Liver (tissue), 8 donors: ENCODE measurements at regions not wholly inside any gene's neighbourhood (a gene's known extent, or its start where the extent isn't known, plus 50 kb on each side); places are given as distances from the start of the nearest gene placed in this dataset.

ENCODE experiments used
- DNase-seq: peaks from one replicate; pipeline ENCODE4 v3.0.0-alpha.2; 2017; ENCODE audit warnings: low spot score
- H3K27ac ChIP-seq, 2 donors: one replicate each; pipeline ENCODE4 v1.7.0; 2013; ENCODE audit warnings: inconsistent platforms in 2 of 2, low read length in 2 of 2, control low read depth in 1 of 2, low read depth in 1 of 2, mild to moderate bottlenecking in 1 of 2
- H3K27me3 ChIP-seq, 4 donors: one replicate each; pipeline versions ENCODE4 v1.6.1 to v1.7.0; 2013; ENCODE audit warnings: low read length in 3 of 4, inconsistent platforms in 1 of 4, mild to moderate bottlenecking in 1 of 4, moderate library complexity in 1 of 4; ENCODE audit not compliant: control insufficient read depth in 4 of 4, insufficient read depth in 4 of 4
- H3K36me3 ChIP-seq, 4 donors: one replicate each; pipeline versions ENCODE4 v1.6.1 to v1.7.0; 2013; ENCODE audit warnings: low read length in 3 of 4, mild to moderate bottlenecking in 3 of 4, low read depth in 1 of 4, moderate library complexity in 1 of 4; ENCODE audit not compliant: control insufficient read depth in 4 of 4, insufficient read depth in 3 of 4
- H3K4me1 ChIP-seq, 4 donors: one replicate each; pipeline versions ENCODE4 v1.6.1 to v1.7.0; 2013; ENCODE audit warnings: low read length in 3 of 4, mild to moderate bottlenecking in 3 of 4, moderate library complexity in 1 of 4; ENCODE audit not compliant: control insufficient read depth in 4 of 4, insufficient read depth in 4 of 4
- H3K4me3 ChIP-seq, 3 donors: one replicate each; pipeline versions ENCODE4 v1.6.1 to v1.7.0; 2013; ENCODE audit warnings: low read length in 3 of 3, control low read depth in 1 of 3, low read depth in 1 of 3, mild to moderate bottlenecking in 1 of 3
- H3K9ac ChIP-seq, 2 donors: one replicate each; pipeline ENCODE4 v1.7.0; 2013; ENCODE audit warnings: low read length in 2 of 2, mild to moderate bottlenecking in 2 of 2, moderate library complexity in 2 of 2, control low read depth in 1 of 2, low read depth in 1 of 2
- H3K9me3 ChIP-seq, 4 donors: one replicate each; pipeline versions ENCODE4 v1.6.1 to v1.7.0; 2013; ENCODE audit warnings: low read length in 3 of 4; ENCODE audit not compliant: control insufficient read depth in 4 of 4
- CTCF ChIP-seq: fragments of 150-350 bp; IDR thresholded peaks from 2 replicates; pipeline ENCODE4 v1.5.1; 2017; ENCODE audit warnings: improper control_type of control experiment, low read depth, low read length; ENCODE audit not compliant: missing input control
- EGR1 ChIP-seq, 2 donors: IDR thresholded peaks; 2 replicates each; pipeline ENCODE4 v1.6.1; 2016 to 2018; ENCODE audit warnings: antibody characterized with exemption in 2 of 2, low read depth in 2 of 2
- FOXA1 ChIP-seq: IDR thresholded peaks from 2 replicates; pipeline ENCODE4 v1.6.1; 2016; ENCODE audit warnings: antibody characterized with exemption
- FOXA2 ChIP-seq: IDR thresholded peaks from 2 replicates; pipeline ENCODE4 v1.6.1; 2016; ENCODE audit warnings: antibody characterized with exemption
- GABPA ChIP-seq, 2 donors: IDR thresholded peaks in 1 of 2; conservative IDR thresholded peaks in 1 of 2; 2 replicates each; pipeline ENCODE4 v1.6.1; 2016; ENCODE audit warnings: antibody characterized with exemption in 2 of 2, mild to moderate bottlenecking in 1 of 2, moderate library complexity in 1 of 2
- HNF4A ChIP-seq, 2 donors: conservative IDR thresholded peaks; 2 replicates each; pipeline ENCODE4 v1.6.1; 2016; ENCODE audit warnings: antibody characterized with exemption in 2 of 2, mild to moderate bottlenecking in 2 of 2
- HNF4G ChIP-seq: IDR thresholded peaks from 2 replicates; pipeline ENCODE4 v1.6.1; 2016; ENCODE audit warnings: antibody characterized with exemption
- JUND ChIP-seq, 2 donors: IDR thresholded peaks; 2 replicates each; pipeline ENCODE4 v1.6.1; 2016; ENCODE audit warnings: antibody characterized with exemption in 2 of 2
- MAX ChIP-seq: IDR thresholded peaks from 2 replicates; pipeline ENCODE4 v1.6.1; 2016; ENCODE audit warnings: antibody characterized with exemption
- NR2F2 ChIP-seq: IDR thresholded peaks from 2 replicates; pipeline ENCODE4 v1.6.1; 2016; ENCODE audit warnings: antibody characterized with exemption
- RAD21 ChIP-seq, 2 donors: IDR thresholded peaks; 2 replicates each; pipeline ENCODE4 v1.6.1; 2016; ENCODE audit warnings: antibody characterized with exemption in 2 of 2, mild to moderate bottlenecking in 2 of 2
- RXRA ChIP-seq, 2 donors: IDR thresholded peaks; 2 replicates each; pipeline ENCODE4 v1.6.1; 2017 to 2018; ENCODE audit warnings: antibody characterized with exemption in 2 of 2, mild to moderate bottlenecking in 1 of 2
- SP1 ChIP-seq: IDR thresholded peaks from 2 replicates; pipeline ENCODE4 v1.6.1; 2018; ENCODE audit warnings: antibody characterized with exemption, mild to moderate bottlenecking
- TAF1 ChIP-seq: conservative IDR thresholded peaks from 2 replicates; pipeline ENCODE4 v1.6.1; 2016; ENCODE audit warnings: antibody characterized with exemption, mild to moderate bottlenecking
- YY1 ChIP-seq: IDR thresholded peaks from 2 replicates; pipeline ENCODE4 v1.6.1; 2016; ENCODE audit warnings: antibody characterized with exemption, mild to moderate bottlenecking
- ZBTB33 ChIP-seq: IDR thresholded peaks from 2 replicates; pipeline ENCODE4 v1.6.1; 2016; ENCODE audit warnings: antibody characterized with exemption
- WGBS: extraction: QIAGEN DNeasy Blood & Tissue Kit; methylation state at CpG from one replicate; pipeline ENCODE4 v1.1.7; 2013; 5-methylcytosine and 5-hydroxymethylcytosine counted together
- TF ChIP-seq, protein P1 (sequence below): IDR thresholded peaks from 2 replicates; pipeline ENCODE4 v1.6.1; 2016; ENCODE audit warnings: antibody characterized with exemption
- TF ChIP-seq, protein P2 (sequence below): IDR thresholded peaks from 2 replicates; pipeline ENCODE4 v1.6.1; 2016; ENCODE audit warnings: antibody characterized with exemption, mild to moderate bottlenecking
- donor health status: healthy.
- donor health status: healthy.
- donor health status: healthy.
- donor health status: healthy.
- donor health status: healthy.

- peak overlapping the region; percentile 18 to 19 for H3K27ac ChIP-seq
- H3K27me3 ChIP-seq, result no peaks in the 10 kb centered on the region
- H3K9ac ChIP-seq, result no peak overlapping the region
- no peaks in the 10 kb centered on the region for H3K36me3 ChIP-seq
- peaks cover 0 to 28% (median 25%) of the 10 kb centered on the region in 4 donors for H3K4me1 ChIP-seq
- no peak overlapping the region for H3K4me3 ChIP-seq
- DNase-seq, result no peak
- H3K9me3 ChIP-seq, result no peaks in the 10 kb centered on the region
- TF ChIP-seq RAD21 (IDR thresholded peaks at IDR 0.05), result peak; percentile 38 to 68
- peak; percentile 42 for TF ChIP-seq TAF1
- TF ChIP-seq YY1, result peak; percentile 58
- peak; percentile 56 to 58 for TF ChIP-seq HNF4A (conservative IDR thresholded peaks at IDR 0.05)
- no peak for TF ChIP-seq NR2F2
- TF ChIP-seq MAX, result no peak
- no peak for TF ChIP-seq FOXA2
- TF ChIP-seq JUND (IDR thresholded peaks at IDR 0.05), result peak in 1 of 2 donors; percentile 15
- TF ChIP-seq ZBTB33, result no peak
- peak; percentile 7 for TF ChIP-seq HNF4G
- no peak for TF ChIP-seq EGR1 (IDR thresholded peaks at IDR 0.05; ENCODE audit: low read depth in 2 of 2)
- TF ChIP-seq, protein P1, sequence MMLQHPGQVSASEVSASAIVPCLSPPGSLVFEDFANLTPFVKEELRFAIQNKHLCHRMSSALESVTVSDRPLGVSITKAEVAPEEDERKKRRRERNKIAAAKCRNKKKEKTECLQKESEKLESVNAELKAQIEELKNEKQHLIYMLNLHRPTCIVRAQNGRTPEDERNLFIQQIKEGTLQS, result no peak
- TF ChIP-seq FOXA1, result no peak
- TF ChIP-seq CTCF, result no peak
- no peak for TF ChIP-seq GABPA (IDR thresholded peaks at IDR 0.05 in 1 of 2, conservative IDR thresholded peaks at IDR 0.05 in 1 of 2)
- TF ChIP-seq RXRA (IDR thresholded peaks at IDR 0.05), result peak; percentile 53 to 61
- TF ChIP-seq, protein P2, sequence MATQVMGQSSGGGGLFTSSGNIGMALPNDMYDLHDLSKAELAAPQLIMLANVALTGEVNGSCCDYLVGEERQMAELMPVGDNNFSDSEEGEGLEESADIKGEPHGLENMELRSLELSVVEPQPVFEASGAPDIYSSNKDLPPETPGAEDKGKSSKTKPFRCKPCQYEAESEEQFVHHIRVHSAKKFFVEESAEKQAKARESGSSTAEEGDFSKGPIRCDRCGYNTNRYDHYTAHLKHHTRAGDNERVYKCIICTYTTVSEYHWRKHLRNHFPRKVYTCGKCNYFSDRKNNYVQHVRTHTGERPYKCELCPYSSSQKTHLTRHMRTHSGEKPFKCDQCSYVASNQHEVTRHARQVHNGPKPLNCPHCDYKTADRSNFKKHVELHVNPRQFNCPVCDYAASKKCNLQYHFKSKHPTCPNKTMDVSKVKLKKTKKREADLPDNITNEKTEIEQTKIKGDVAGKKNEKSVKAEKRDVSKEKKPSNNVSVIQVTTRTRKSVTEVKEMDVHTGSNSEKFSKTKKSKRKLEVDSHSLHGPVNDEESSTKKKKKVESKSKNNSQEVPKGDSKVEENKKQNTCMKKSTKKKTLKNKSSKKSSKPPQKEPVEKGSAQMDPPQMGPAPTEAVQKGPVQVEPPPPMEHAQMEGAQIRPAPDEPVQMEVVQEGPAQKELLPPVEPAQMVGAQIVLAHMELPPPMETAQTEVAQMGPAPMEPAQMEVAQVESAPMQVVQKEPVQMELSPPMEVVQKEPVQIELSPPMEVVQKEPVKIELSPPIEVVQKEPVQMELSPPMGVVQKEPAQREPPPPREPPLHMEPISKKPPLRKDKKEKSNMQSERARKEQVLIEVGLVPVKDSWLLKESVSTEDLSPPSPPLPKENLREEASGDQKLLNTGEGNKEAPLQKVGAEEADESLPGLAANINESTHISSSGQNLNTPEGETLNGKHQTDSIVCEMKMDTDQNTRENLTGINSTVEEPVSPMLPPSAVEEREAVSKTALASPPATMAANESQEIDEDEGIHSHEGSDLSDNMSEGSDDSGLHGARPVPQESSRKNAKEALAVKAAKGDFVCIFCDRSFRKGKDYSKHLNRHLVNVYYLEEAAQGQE, result no peak
- TF ChIP-seq SP1, result peak; percentile 72
- WGBS, result 38% methylated on average over 1 of the region's 1 CpG
Observed at GRCh38 chrX:67050760-67051159, 411.9 kb upstream of the EDA2R start.
